ENCODE measurements at regions not wholly inside any gene's neighbourhood (a gene's known extent, or its start where the extent isn't known, plus 50 kb on each side); places are given as distances from the start of the nearest gene placed in this dataset.
A peak's percentile ranks its signal among the peaks of the same experiment; 100 is the strongest.

GRCh38 chr5:173772384-173773059 lies 115.6 kb upstream of the CPEB4 start:
- peaks cover 14 to 37% (median 30%) of the 10 kb centered on the region in 4 donors for H3K4me1 ChIP-seq (ENCODE audit: control insufficient read depth in 4 of 4, insufficient read depth in 4 of 4, low read length in 3 of 4)

DNA sequence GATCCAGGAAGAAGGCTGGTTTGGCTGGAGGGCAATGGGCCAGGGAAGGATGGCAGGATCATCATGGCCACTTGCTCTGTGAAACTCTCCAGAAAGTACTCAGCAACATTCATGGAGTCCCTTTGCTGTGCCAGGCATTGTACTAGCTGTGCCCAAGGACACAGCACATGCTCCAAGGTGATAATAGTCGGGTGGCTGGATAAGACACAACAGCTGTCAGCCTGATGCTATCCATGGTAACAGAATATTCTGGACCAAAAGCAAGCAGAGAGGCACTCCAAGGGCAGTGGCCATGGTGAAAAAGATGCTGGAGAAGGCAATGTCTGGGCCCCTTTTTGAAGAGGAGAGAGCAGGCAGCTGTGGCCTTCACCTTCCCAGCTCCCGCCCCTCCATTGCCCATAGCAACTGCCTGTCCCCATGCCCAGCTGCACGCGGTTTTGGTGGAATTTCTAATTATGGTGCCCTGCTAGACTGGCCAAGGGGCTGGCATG lies 113.8 kb upstream of the CPEB4 start:
- no peak for DNase-seq (ENCODE audit: low spot score)
- peaks cover 8 to 20% (median 14%) of the 10 kb centered on the region in 4 donors for H3K4me1 ChIP-seq (ENCODE audit: control insufficient read depth in 4 of 4, insufficient read depth in 4 of 4, low read length in 3 of 4)
- H3K9ac ChIP-seq (ENCODE audit: low read depth in 1 of 2, low read length in 2 of 2) = no peak overlapping the region

More at GRCh38 chr5:173772384-173773059, 115.6 kb upstream of the CPEB4 start:
- no peak overlapping the region for H3K4me3 ChIP-seq (ENCODE audit: low read depth in 1 of 3, low read length in 3 of 3)
- peak in 1 of 2 donors; percentile 36 for TF ChIP-seq HNF4A (conservative IDR thresholded peaks at IDR 0.05)
- TF ChIP-seq EGR1 (IDR thresholded peaks at IDR 0.05; ENCODE audit: low read depth in 2 of 2) = no peak
- peak in 1 of 2 donors; percentile 5 for TF ChIP-seq RAD21 (IDR thresholded peaks at IDR 0.05)
- TF ChIP-seq RXRA (IDR thresholded peaks at IDR 0.05) = peak in 1 of 2 donors; percentile 43
- no peak for DNase-seq (ENCODE audit: low spot score)
- no peak overlapping the region for H3K9ac ChIP-seq (ENCODE audit: low read depth in 1 of 2, low read length in 2 of 2)
- WGBS = 78% methylated on average over 9 of the region's 9 CpGs
- H3K27ac ChIP-seq (ENCODE audit: low read depth in 1 of 2, low read length in 2 of 2) = no peak overlapping the region
- H3K9me3 ChIP-seq (ENCODE audit: control insufficient read depth in 4 of 4, low read length in 3 of 4) = no peaks in the 10 kb centered on the region
- no peaks in the 10 kb centered on the region for H3K27me3 ChIP-seq (ENCODE audit: control insufficient read depth in 4 of 4, insufficient read depth in 4 of 4, low read length in 3 of 4)
- H3K36me3 ChIP-seq (ENCODE audit: control insufficient read depth in 4 of 4, insufficient read depth in 3 of 4, low read depth in 1 of 4, low read length in 3 of 4) = no peaks in the 10 kb centered on the region

GRCh38 chr5:173775261-173776197 lies 112.6 kb upstream of the CPEB4 start:
- Histone ChIP-seq H3K36me3 (ENCODE audit: control insufficient read depth in 4 of 4, insufficient read depth in 3 of 4, low read depth in 1 of 4, low read length in 3 of 4) (no peaks in the 10 kb centered on the region), H3K27me3 (ENCODE audit: control insufficient read depth in 4 of 4, insufficient read depth in 4 of 4, low read length in 3 of 4) (no peaks in the 10 kb centered on the region), H3K4me3 (ENCODE audit: low read depth in 1 of 3, low read length in 3 of 3) (no peak overlapping the region), H3K4me1 (ENCODE audit: control insufficient read depth in 4 of 4, insufficient read depth in 4 of 4, low read length in 3 of 4) (peaks cover 5 to 13% (median 10%) of the 10 kb centered on the region in 4 donors), H3K27ac (ENCODE audit: low read depth in 1 of 2, low read length in 2 of 2) (no peak overlapping the region), H3K9me3 (ENCODE audit: control insufficient read depth in 4 of 4, low read length in 3 of 4) (no peaks in the 10 kb centered on the region), H3K9ac (ENCODE audit: low read depth in 1 of 2, low read length in 2 of 2) (no peak overlapping the region)
- DNase-seq (ENCODE audit: low spot score) = no peak
- WGBS = 82% methylated on average over 12 of the region's 12 CpGs
- TF ChIP-seq, protein P1, sequence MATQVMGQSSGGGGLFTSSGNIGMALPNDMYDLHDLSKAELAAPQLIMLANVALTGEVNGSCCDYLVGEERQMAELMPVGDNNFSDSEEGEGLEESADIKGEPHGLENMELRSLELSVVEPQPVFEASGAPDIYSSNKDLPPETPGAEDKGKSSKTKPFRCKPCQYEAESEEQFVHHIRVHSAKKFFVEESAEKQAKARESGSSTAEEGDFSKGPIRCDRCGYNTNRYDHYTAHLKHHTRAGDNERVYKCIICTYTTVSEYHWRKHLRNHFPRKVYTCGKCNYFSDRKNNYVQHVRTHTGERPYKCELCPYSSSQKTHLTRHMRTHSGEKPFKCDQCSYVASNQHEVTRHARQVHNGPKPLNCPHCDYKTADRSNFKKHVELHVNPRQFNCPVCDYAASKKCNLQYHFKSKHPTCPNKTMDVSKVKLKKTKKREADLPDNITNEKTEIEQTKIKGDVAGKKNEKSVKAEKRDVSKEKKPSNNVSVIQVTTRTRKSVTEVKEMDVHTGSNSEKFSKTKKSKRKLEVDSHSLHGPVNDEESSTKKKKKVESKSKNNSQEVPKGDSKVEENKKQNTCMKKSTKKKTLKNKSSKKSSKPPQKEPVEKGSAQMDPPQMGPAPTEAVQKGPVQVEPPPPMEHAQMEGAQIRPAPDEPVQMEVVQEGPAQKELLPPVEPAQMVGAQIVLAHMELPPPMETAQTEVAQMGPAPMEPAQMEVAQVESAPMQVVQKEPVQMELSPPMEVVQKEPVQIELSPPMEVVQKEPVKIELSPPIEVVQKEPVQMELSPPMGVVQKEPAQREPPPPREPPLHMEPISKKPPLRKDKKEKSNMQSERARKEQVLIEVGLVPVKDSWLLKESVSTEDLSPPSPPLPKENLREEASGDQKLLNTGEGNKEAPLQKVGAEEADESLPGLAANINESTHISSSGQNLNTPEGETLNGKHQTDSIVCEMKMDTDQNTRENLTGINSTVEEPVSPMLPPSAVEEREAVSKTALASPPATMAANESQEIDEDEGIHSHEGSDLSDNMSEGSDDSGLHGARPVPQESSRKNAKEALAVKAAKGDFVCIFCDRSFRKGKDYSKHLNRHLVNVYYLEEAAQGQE (IDR thresholded peaks at IDR 0.05) = no peak
- no peak for TF ChIP-seq ZBTB33 (IDR thresholded peaks at IDR 0.05)
- TF ChIP-seq SP1 (IDR thresholded peaks at IDR 0.05) = no peak
- TF ChIP-seq ATF3 (IDR thresholded peaks at IDR 0.05) = no peak
- no peak for TF ChIP-seq HNF4A (conservative IDR thresholded peaks at IDR 0.05)
- TF ChIP-seq GABPA (IDR thresholded peaks at IDR 0.05 in 1 of 2, conservative IDR thresholded peaks at IDR 0.05 in 1 of 2) = no peak
- TF ChIP-seq, protein P2, sequence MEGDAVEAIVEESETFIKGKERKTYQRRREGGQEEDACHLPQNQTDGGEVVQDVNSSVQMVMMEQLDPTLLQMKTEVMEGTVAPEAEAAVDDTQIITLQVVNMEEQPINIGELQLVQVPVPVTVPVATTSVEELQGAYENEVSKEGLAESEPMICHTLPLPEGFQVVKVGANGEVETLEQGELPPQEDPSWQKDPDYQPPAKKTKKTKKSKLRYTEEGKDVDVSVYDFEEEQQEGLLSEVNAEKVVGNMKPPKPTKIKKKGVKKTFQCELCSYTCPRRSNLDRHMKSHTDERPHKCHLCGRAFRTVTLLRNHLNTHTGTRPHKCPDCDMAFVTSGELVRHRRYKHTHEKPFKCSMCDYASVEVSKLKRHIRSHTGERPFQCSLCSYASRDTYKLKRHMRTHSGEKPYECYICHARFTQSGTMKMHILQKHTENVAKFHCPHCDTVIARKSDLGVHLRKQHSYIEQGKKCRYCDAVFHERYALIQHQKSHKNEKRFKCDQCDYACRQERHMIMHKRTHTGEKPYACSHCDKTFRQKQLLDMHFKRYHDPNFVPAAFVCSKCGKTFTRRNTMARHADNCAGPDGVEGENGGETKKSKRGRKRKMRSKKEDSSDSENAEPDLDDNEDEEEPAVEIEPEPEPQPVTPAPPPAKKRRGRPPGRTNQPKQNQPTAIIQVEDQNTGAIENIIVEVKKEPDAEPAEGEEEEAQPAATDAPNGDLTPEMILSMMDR (IDR thresholded peaks at IDR 0.05; ENCODE audit: low read depth, low read length, missing input control) = no peak

More for the DNA sequence above, 113.8 kb upstream of the CPEB4 start:
- H3K4me3 ChIP-seq (ENCODE audit: low read depth in 1 of 3, low read length in 3 of 3) = no peak overlapping the region
- no peak overlapping the region for H3K27ac ChIP-seq (ENCODE audit: low read depth in 1 of 2, low read length in 2 of 2)
- H3K9me3 ChIP-seq (ENCODE audit: control insufficient read depth in 4 of 4, low read length in 3 of 4) = no peaks in the 10 kb centered on the region
- H3K27me3 ChIP-seq (ENCODE audit: control insufficient read depth in 4 of 4, insufficient read depth in 4 of 4, low read length in 3 of 4) = no peaks in the 10 kb centered on the region
- no peaks in the 10 kb centered on the region for H3K36me3 ChIP-seq (ENCODE audit: control insufficient read depth in 4 of 4, insufficient read depth in 3 of 4, low read depth in 1 of 4, low read length in 3 of 4)
- TF ChIP-seq EGR1 (IDR thresholded peaks at IDR 0.05; ENCODE audit: low read depth in 2 of 2) (no peak), RXRA (IDR thresholded peaks at IDR 0.05) (no peak), FOXA2 (IDR thresholded peaks at IDR 0.05) (no peak), GABPA (IDR thresholded peaks at IDR 0.05 in 1 of 2, conservative IDR thresholded peaks at IDR 0.05 in 1 of 2) (no peak), YY1 (IDR thresholded peaks at IDR 0.05) (no peak)
- TF ChIP-seq, protein P2 (IDR thresholded peaks at IDR 0.05; ENCODE audit: low read depth, low read length, missing input control) = no peak
- 92% methylated on average over 4 of the region's 4 CpGs for WGBS

Data from liver (tissue), 8 donors.